Left cardiac atrium (tissue), 4 donors: ENCODE measurements at regions not wholly inside any gene's neighbourhood (a gene's known extent, or its start where the extent isn't known, plus 50 kb on each side); places are given as distances from the start of the nearest gene placed in this dataset.
A peak's percentile ranks its signal among the peaks of the same experiment; 100 is the strongest.
"Not testable (repeated sequence)": the region's sequence is repeated elsewhere in the genome, so short reads cannot be mapped to it uniquely, and the experiment has no call there.

Experiments used
- ATAC-seq, 2 donors: fragments of 200-7000 bp; cut with Tn5 transposase; one replicate each; pipeline ENCODE4 v1.9.1; 2020; ENCODE audit warnings: mild to moderate bottlenecking in 2 of 2, moderate library complexity in 2 of 2
- DNase-seq: peaks from one replicate; pipeline ENCODE4 v3.0.0-alpha.2; 2020
- intact Hi-C, 2 donors: fragments of 100-400 bp; cut with DNase I; formaldehyde crosslinking; loops; one replicate each; pipeline versions ENCODE4 v1.14.1 to v1.15.1; 2022 to 2023
- donor health status: DM: no; HTN: yes; CAD: no.
- donor health status: DM: no; HTN: yes; CAD: no; lungs with severe emphysema.
- donor health status: DM: yes; HTN: yes; CAD: no.
- donor health status: Dilated cardiomyopathy.

- intact Hi-C loops = no loop called here
- ATAC-seq (no peak), DNase-seq (no peak)
Measured at GRCh38 chr11:97893612-97894011, 1127.1 kb upstream of the CNTN5 start.

- intact Hi-C loops = no loop called here
- no peak for ATAC-seq
- DNase-seq = no peak
Measured at GRCh38 chr11:97894978-97895377, 1125.8 kb upstream of the CNTN5 start.

- DNase-seq (no peak), ATAC-seq (no peak)
- intact Hi-C loops = no loop called here
Measured at GRCh38 chr11:97895572-97895971, 1125.2 kb upstream of the CNTN5 start.

GRCh38 chr11:97902828-97903227, 1117.9 kb upstream of the CNTN5 start:
- DNase-seq = no peak
- no peak for ATAC-seq
- intact Hi-C loops = no loop called here

GRCh38 chr11:97905101-97905500, 1115.6 kb upstream of the CNTN5 start:
- no peak for DNase-seq
- intact Hi-C loops = no loop called here
- ATAC-seq = no peak

GRCh38 chr11:97905671-97906070, 1115.1 kb upstream of the CNTN5 start:
- ATAC-seq = no peak
- intact Hi-C loops = no loop called here
- DNase-seq = no peak

- intact Hi-C loops = no loop called here
- DNase-seq (peak; percentile 6), ATAC-seq (no peak)
Measured at GRCh38 chr11:97908354-97908753, 1112.4 kb upstream of the CNTN5 start.

- intact Hi-C loops = no loop called here
- ATAC-seq (no peak), DNase-seq (no peak)
Measured at GRCh38 chr11:97909614-97910399, 1110.9 kb upstream of the CNTN5 start.

- intact Hi-C loops = no loop called here
- DNase-seq (no peak), ATAC-seq (no peak)
Measured at GRCh38 chr11:97912629-97913028, 1108.1 kb upstream of the CNTN5 start.

GRCh38 chr11:97922933-97923332, 1097.8 kb upstream of the CNTN5 start:
- DNase-seq = peak; percentile 8

GRCh38 chr11:97934572-97935208, 1086.1 kb upstream of the CNTN5 start:
- DNase-seq (no peak), ATAC-seq (no peak)
- intact Hi-C loops = no loop called here

More at GRCh38 chr11:97922933-97923332, 1097.8 kb upstream of the CNTN5 start:
- ATAC-seq, intact Hi-C loops: not testable (repeated sequence)

- DNase-seq = no peak
- no peak for ATAC-seq
- intact Hi-C loops = no loop called here
Measured at GRCh38 chr11:97937501-97937900, 1083.2 kb upstream of the CNTN5 start.

GRCh38 chr11:97938789-97939188, 1082.0 kb upstream of the CNTN5 start:
- DNase-seq (no peak), ATAC-seq (no peak)
- intact Hi-C loops = no loop called here

- DNase-seq = no peak
- intact Hi-C loops = no loop called here
- no peak for ATAC-seq
Measured at GRCh38 chr11:97943493-97943892, 1077.3 kb upstream of the CNTN5 start.

GRCh38 chr11:97948793-97949192, 1072.0 kb upstream of the CNTN5 start:
- ATAC-seq (no peak), DNase-seq (no peak)
- intact Hi-C loops = no loop called here

GRCh38 chr11:97955595-97955994, 1065.2 kb upstream of the CNTN5 start:
- ATAC-seq (no peak), DNase-seq (no peak)
- intact Hi-C loops = no loop called here

GRCh38 chr11:97956904-97957303, 1063.8 kb upstream of the CNTN5 start:
- intact Hi-C loops = no loop called here
- ATAC-seq (peak in 1 of 2 donors; percentile 43), DNase-seq (no peak)

- intact Hi-C loops = no loop called here
- no peak for ATAC-seq
- no peak for DNase-seq
Measured at GRCh38 chr11:97961431-97961830, 1059.3 kb upstream of the CNTN5 start.

GRCh38 chr11:97962758-97963157, 1058.0 kb upstream of the CNTN5 start:
- DNase-seq (no peak), ATAC-seq (no peak)
- intact Hi-C loops = no loop called here

- DNase-seq (no peak), ATAC-seq (no peak)
- intact Hi-C loops = no loop called here
Measured at GRCh38 chr11:97963528-97964331, 1057.0 kb upstream of the CNTN5 start.
